Esophagus muscularis mucosa (tissue), 3 donors: ENCODE measurements at regions not wholly inside any gene's neighbourhood (a gene's known extent, or its start where the extent isn't known, plus 50 kb on each side); places are given as distances from the start of the nearest gene placed in this dataset.

Experiments
- POLR2A ChIP-seq: fragments of 450-650 bp; IDR thresholded peaks from one replicate; pipeline ENCODE4 v1.6.1; 2017; ENCODE audit warnings: antibody characterized with exemption, moderate library complexity, mild to moderate bottlenecking, low read depth
- TF ChIP-seq, protein P1 (sequence below), 3 experiments: fragments of 200-600 bp in 2 of 3; fragments of 450-650 bp in 1 of 3; sonication (generic) in 2 of 3; IDR thresholded peaks; one replicate each; pipeline ENCODE4 v1.5.1; 2017 to 2019; ENCODE audit warnings: antibody characterized with exemption in 3 of 3, mild to moderate bottlenecking in 2 of 3, moderate library complexity in 1 of 3

DNA sequence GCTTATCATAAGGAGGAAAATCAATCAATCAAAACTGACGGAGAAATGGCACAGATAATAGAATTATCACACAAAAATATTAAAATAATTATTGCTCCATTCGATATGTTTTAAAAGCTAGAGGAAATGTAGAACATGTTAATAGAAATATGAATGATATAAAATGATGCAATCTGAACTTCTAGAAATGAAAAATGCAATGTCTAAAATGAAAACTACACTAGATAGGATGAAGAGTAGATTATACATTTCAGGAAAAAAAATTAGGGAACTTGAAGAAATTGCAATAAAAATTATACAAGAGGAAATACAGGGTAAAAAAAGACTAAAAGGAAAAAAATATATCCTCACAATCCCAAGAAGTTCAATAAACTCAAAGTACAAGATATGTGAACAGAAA is 80.2 kb upstream of the TP63 start:
- TF ChIP-seq, protein P1, sequence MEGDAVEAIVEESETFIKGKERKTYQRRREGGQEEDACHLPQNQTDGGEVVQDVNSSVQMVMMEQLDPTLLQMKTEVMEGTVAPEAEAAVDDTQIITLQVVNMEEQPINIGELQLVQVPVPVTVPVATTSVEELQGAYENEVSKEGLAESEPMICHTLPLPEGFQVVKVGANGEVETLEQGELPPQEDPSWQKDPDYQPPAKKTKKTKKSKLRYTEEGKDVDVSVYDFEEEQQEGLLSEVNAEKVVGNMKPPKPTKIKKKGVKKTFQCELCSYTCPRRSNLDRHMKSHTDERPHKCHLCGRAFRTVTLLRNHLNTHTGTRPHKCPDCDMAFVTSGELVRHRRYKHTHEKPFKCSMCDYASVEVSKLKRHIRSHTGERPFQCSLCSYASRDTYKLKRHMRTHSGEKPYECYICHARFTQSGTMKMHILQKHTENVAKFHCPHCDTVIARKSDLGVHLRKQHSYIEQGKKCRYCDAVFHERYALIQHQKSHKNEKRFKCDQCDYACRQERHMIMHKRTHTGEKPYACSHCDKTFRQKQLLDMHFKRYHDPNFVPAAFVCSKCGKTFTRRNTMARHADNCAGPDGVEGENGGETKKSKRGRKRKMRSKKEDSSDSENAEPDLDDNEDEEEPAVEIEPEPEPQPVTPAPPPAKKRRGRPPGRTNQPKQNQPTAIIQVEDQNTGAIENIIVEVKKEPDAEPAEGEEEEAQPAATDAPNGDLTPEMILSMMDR (IDR thresholded peaks at IDR 0.05), result no peak
- TF ChIP-seq POLR2A, result no peak
